Erythroblast (primary cell): ENCODE measurements at regions not wholly inside any gene's neighbourhood (a gene's known extent, or its start where the extent isn't known, plus 50 kb on each side); places are given as distances from the start of the nearest gene placed in this dataset.
"Not testable (repeated sequence)": the region's sequence is repeated elsewhere in the genome, so short reads cannot be mapped to it uniquely, and the experiment has no call there.

ENCODE experiments used
- DNase-seq, 2 experiments: peaks; one replicate each; lab custom pipeline; 2025; lab: John Stamatoyannopoulos, UW
- GATA1 ChIP-seq: IDR thresholded peaks from 2 replicates; pipeline ENCODE4 v1.6.1; 2011; ENCODE audit warnings: low read depth, mild to moderate bottlenecking, control low read depth, low read length, moderate library complexity
- POLR2A ChIP-seq: IDR thresholded peaks from 2 replicates; pipeline ENCODE4 v1.6.1; 2011; ENCODE audit warnings: mild to moderate bottlenecking, low read length

GRCh38 chr9:102642651-102643050 is 352.5 kb upstream of the CYLC2 start:
- TF ChIP-seq POLR2A = no peak
- no peak for TF ChIP-seq GATA1
- DNase-seq = no peak

- DNase-seq = peak; percentile 1 to 8
Observed at GRCh38 chr9:102631559-102631958, 363.6 kb upstream of the CYLC2 start.

GRCh38 chr9:102609461-102609860 is 385.7 kb upstream of the CYLC2 start:
- TF ChIP-seq GATA1 (no peak), POLR2A (no peak)
- no peak for DNase-seq

More at GRCh38 chr9:102631559-102631958, 363.6 kb upstream of the CYLC2 start:
- TF ChIP-seq GATA1 = no peak
- TF ChIP-seq POLR2A = no peak

GRCh38 chr9:102603198-102604195 is 391.6 kb upstream of the CYLC2 start:
- not testable (repeated sequence) for DNase-seq

GRCh38 chr9:102594241-102594640 is 400.9 kb upstream of the CYLC2 start:
- no peak for TF ChIP-seq POLR2A
- no peak for TF ChIP-seq GATA1
- DNase-seq = no peak

GRCh38 chr9:102587281-102587680 is 407.9 kb upstream of the CYLC2 start:
- no peak for TF ChIP-seq POLR2A
- TF ChIP-seq GATA1 = no peak
- no peak for DNase-seq

- no peak for DNase-seq
- TF ChIP-seq GATA1 = no peak
- TF ChIP-seq POLR2A = no peak
Observed at GRCh38 chr9:102569436-102569835, 425.7 kb upstream of the CYLC2 start.

- no peak for DNase-seq
Observed at GRCh38 chr9:102551346-102551745, 443.8 kb upstream of the CYLC2 start.

GRCh38 chr9:102550886-102551285 is 444.2 kb upstream of the CYLC2 start:
- DNase-seq = no peak
- TF ChIP-seq GATA1 (no peak), POLR2A (no peak)

More at GRCh38 chr9:102551346-102551745, 443.8 kb upstream of the CYLC2 start:
- TF ChIP-seq POLR2A (no peak), GATA1 (no peak)

GRCh38 chr9:102550266-102550665 is 444.9 kb upstream of the CYLC2 start:
- TF ChIP-seq POLR2A (no peak), GATA1 (no peak)
- DNase-seq = no peak

- TF ChIP-seq POLR2A (no peak), GATA1 (no peak)
Observed at GRCh38 chr9:102534031-102534430, 461.1 kb upstream of the CYLC2 start.

GRCh38 chr9:102521097-102521755 is 473.9 kb upstream of the CYLC2 start:
- no peak for DNase-seq
- TF ChIP-seq POLR2A = no peak
- no peak for TF ChIP-seq GATA1

More at GRCh38 chr9:102534031-102534430, 461.1 kb upstream of the CYLC2 start:
- DNase-seq = no peak

GRCh38 chr9:102519423-102519822 is 475.7 kb upstream of the CYLC2 start:
- DNase-seq = no peak
- TF ChIP-seq POLR2A (no peak), GATA1 (no peak)

GRCh38 chr9:102518324-102518723 is 476.8 kb upstream of the CYLC2 start:
- no peak for DNase-seq
- TF ChIP-seq GATA1 (no peak), POLR2A (no peak)
